Panc1 (cell line): ENCODE measurements at regions not wholly inside any gene's neighbourhood (a gene's known extent, or its start where the extent isn't known, plus 50 kb on each side); places are given as distances from the start of the nearest gene placed in this dataset.

Experiments used
- ATAC-seq: fragments of 200-7000 bp; cut with Tn5 transposase; 2 replicates; pipeline ENCODE4 v1.9.1; 2020; ENCODE audit warnings: mild to moderate bottlenecking, moderate library complexity
- BruUV-seq: library from RNA; stranded (reverse); fragments of 400-500 nt; replicated peaks from 2 replicates; lab custom pipeline; 2021; lab: Mats Ljungman, UMichigan
- CTCF ChIA-PET: fragments of 300-600 bp; sonication (Branson Sonifier 250); formaldehyde crosslinking; loops from one replicate; lab custom pipeline; 2022; ENCODE audit warnings: antibody characterized with exemption; lab: Charles Lee
- POLR2A ChIA-PET: fragments of 300-600 bp; sonication (Branson Sonifier 250); formaldehyde crosslinking; loops from one replicate; lab custom pipeline; 2022; ENCODE audit warnings: antibody characterized with exemption; lab: Charles Lee
- DNase-seq: peaks from one replicate; pipeline ENCODE4 v3.0.0-alpha.2; 2010; ENCODE audit warnings: low read depth, low spot score
- H3K27ac ChIP-seq: 2 replicates; pipeline ENCODE4 v1.5.1; 2011; ENCODE audit warnings: mild to moderate bottlenecking, low read length, inconsistent platforms
- H3K27me3 ChIP-seq: fragments of 200-500 bp; sonication (Bioruptor generic); 2 replicates; pipeline ENCODE4 v1.6.0; 2014; ENCODE audit warnings: low read length, inconsistent platforms; ENCODE audit not compliant: control insufficient read depth, insufficient read depth
- H3K36me3 ChIP-seq: fragments of 200-500 bp; sonication (Bioruptor generic); 2 replicates; pipeline ENCODE4 v1.5.1; 2014; ENCODE audit warnings: inconsistent platforms, mild to moderate bottlenecking, low read length, moderate library complexity; ENCODE audit not compliant: control insufficient read depth, insufficient read depth
- H3K4me1 ChIP-seq: 2 replicates; pipeline ENCODE4 v1.5.1; 2011; ENCODE audit warnings: inconsistent platforms, mild to moderate bottlenecking, low read length, moderate library complexity; ENCODE audit not compliant: control insufficient read depth, insufficient read depth
- H3K4me3 ChIP-seq, 2 experiments: 2 replicates each; pipeline ENCODE4 v1.5.1; 2011 to 2012; ENCODE audit warnings: low read depth in 2 of 2, low read length in 2 of 2, mild to moderate bottlenecking in 2 of 2, inconsistent platforms in 1 of 2, moderate library complexity in 1 of 2
- H3K9me3 ChIP-seq: fragments of 200-500 bp; sonication (Bioruptor generic); 2 replicates; pipeline ENCODE4 v1.5.1; 2014; ENCODE audit warnings: low read depth, mild to moderate bottlenecking, inconsistent platforms, low read length, moderate library complexity; ENCODE audit not compliant: control insufficient read depth, insufficient read depth
- CTCF ChIP-seq: fragments of 450-650 bp; IDR thresholded peaks from 2 replicates; pipeline ENCODE4 v1.5.1; 2017; ENCODE audit warnings: mild to moderate bottlenecking
- POLR2AphosphoS5 ChIP-seq: IDR thresholded peaks from 2 replicates; pipeline ENCODE4 v1.6.1; 2012; ENCODE audit warnings: mild to moderate bottlenecking, low read depth, low read length, moderate library complexity
- REST ChIP-seq, 2 experiments: IDR thresholded peaks; 2 replicates each; pipeline ENCODE4 v1.6.1; 2011 to 2012; ENCODE audit warnings: low read depth in 2 of 2, control low read depth in 1 of 2, low read length in 1 of 2, mild to moderate bottlenecking in 1 of 2, moderate library complexity in 1 of 2; ENCODE audit not compliant: insufficient read depth in 1 of 2
- SIN3A ChIP-seq: IDR thresholded peaks from 2 replicates; pipeline ENCODE4 v1.6.1; 2012; ENCODE audit warnings: low read depth, mild to moderate bottlenecking, low read length, moderate library complexity, borderline replicate concordance; ENCODE audit not compliant: insufficient read depth
- TCF7L2 ChIP-seq: IDR thresholded peaks from 2 replicates; pipeline ENCODE4 v1.6.1; 2011; ENCODE audit warnings: mild to moderate bottlenecking, low read depth, low read length, inconsistent platforms
- in situ Hi-C: cut with HindIII; loops from 2 replicates; pipeline ENCODE4 v1.10.0; 2016; ENCODE audit warnings: low sequenced_read_pairs, low pct_unique_long_range_greater_than_20kb
- intact Hi-C: fragments of 100-400 bp; cut with micrococcal nuclease; formaldehyde crosslinking; loops from one replicate; pipeline ENCODE4 v1.10.0; 2022; ENCODE audit not compliant: unreplicated experiment

GRCh38 chr1:172766462-172766861, 107.6 kb downstream of the FASLG start:
- intact Hi-C loops = no loop called here
- ATAC-seq (no peak), DNase-seq (no peak)
- H3K9me3 ChIP-seq = no peaks in the 10 kb centered on the region
- in situ Hi-C loops = no loop called here
- no peaks in the 10 kb centered on the region for H3K36me3 ChIP-seq
- no peak overlapping the region for H3K27ac ChIP-seq
- TF ChIP-seq SIN3A = no peak
- no peak for TF ChIP-seq CTCF
- no peak for TF ChIP-seq TCF7L2
- TF ChIP-seq POLR2AphosphoS5 = no peak
- TF ChIP-seq REST (IDR thresholded peaks at IDR 0.05; ENCODE audit: insufficient read depth in 1 of 2, low read depth in 2 of 2, low read length in 1 of 2) = no peak
- H3K4me1 ChIP-seq = no peaks in the 10 kb centered on the region
- ChIA-PET POLR2A (no interaction called here), CTCF (no interaction called here)
- H3K4me3 ChIP-seq = no peak overlapping the region
- H3K27me3 ChIP-seq = no peaks in the 10 kb centered on the region
- BruUV-seq = no TSS peak

GRCh38 chr1:172770071-172770470, 111.2 kb downstream of the FASLG start:
- no peaks in the 10 kb centered on the region for H3K36me3 ChIP-seq
- no peak overlapping the region for H3K4me3 ChIP-seq
- BruUV-seq = no TSS peak
- POLR2A ChIA-PET = no interaction called here
- no peak overlapping the region for H3K27ac ChIP-seq
- TF ChIP-seq CTCF (no peak), SIN3A (no peak), TCF7L2 (no peak), POLR2AphosphoS5 (no peak), REST (IDR thresholded peaks at IDR 0.05; ENCODE audit: insufficient read depth in 1 of 2, low read depth in 2 of 2, low read length in 1 of 2) (no peak)
- CTCF ChIA-PET = no interaction called here
- in situ Hi-C loops (no loop called here), intact Hi-C loops (no loop called here)
- H3K9me3 ChIP-seq = no peaks in the 10 kb centered on the region
- H3K4me1 ChIP-seq = no peaks in the 10 kb centered on the region
- no peak for DNase-seq
- H3K27me3 ChIP-seq = no peaks in the 10 kb centered on the region
- no peak for ATAC-seq
